ENCODE measurements at regions not wholly inside any gene's neighbourhood (a gene's known extent, or its start where the extent isn't known, plus 50 kb on each side); places are given as distances from the start of the nearest gene placed in this dataset.

DNA sequence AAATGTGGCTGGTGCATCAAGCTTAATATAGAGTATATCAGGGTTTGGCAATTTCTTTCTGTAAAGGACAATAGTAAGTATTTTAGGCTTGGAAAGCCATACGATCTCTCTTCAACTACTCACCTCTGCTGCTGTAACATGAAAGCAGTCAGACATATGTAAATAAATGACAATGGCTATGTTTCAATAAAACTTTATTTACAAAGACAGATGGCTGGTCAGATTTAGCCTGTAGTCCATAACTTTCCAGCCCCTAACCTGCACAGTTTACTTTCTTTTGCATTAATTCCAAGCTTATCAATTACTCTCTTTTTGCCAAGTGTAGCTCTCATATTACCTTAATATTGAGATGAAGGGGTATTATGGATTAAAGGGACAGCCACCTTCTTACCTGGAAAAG, 83.1 kb downstream of the LRATD1 start:
- H3K27ac ChIP-seq (ENCODE audit: insufficient read depth, low read length, poor library complexity, severe bottlenecking): no peak overlapping the region
- no peaks in the 10 kb centered on the region for H3K4me1 Mint-ChIP-seq
- no peaks in the 10 kb centered on the region for H3K27me3 ChIP-seq (ENCODE audit: control insufficient read depth, insufficient read depth, low read length)
- no peaks in the 10 kb centered on the region for H3K9me3 ChIP-seq (ENCODE audit: control insufficient read depth in 2 of 2, low read length in 2 of 2)
- DNase-seq: no peak
- no peaks in the 10 kb centered on the region for H3K4me1 ChIP-seq (ENCODE audit: control insufficient read depth, insufficient read depth, low read length, poor library complexity, severe bottlenecking)
- ATAC-seq (ENCODE audit: low read depth in 2 of 2): no peak
- H3K4me3 Mint-ChIP-seq: no peak overlapping the region
- no peak overlapping the region for H3K27ac Mint-ChIP-seq
- H3K27me3 Mint-ChIP-seq: no peaks in the 10 kb centered on the region
- no peaks in the 10 kb centered on the region for H3K36me3 ChIP-seq (ENCODE audit: control insufficient read depth, insufficient read depth, low read length)
- peaks cover 0 to 4% (median 0%) of the 10 kb centered on the region in 7 donors for H3K9me3 Mint-ChIP-seq
- H3K36me3 Mint-ChIP-seq: no peaks in the 10 kb centered on the region
- no peak overlapping the region for H3K4me3 ChIP-seq (ENCODE audit: low read depth, low read length)

DNA sequence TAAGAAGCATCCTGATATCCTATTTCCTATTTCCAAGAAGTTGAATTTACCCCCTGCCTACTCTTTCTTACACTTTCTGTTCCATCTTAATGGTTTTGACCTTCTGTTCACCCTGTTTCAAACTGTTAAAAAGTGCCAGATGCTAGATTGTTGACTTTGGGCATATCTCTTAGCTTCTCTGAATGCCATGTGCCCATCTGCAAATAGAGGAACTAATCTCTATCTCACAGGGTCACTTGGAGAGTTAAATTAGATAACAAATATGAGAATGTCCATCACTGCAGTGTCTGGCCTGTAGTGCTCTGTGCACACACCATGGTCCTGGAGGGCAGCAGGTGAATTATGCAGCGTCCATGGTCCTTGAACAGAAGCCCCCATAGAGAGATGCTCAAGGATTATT, 83.8 kb downstream of the LRATD1 start:
- H3K4me3 ChIP-seq (ENCODE audit: low read depth, low read length): no peak overlapping the region
- H3K27ac Mint-ChIP-seq: no peak overlapping the region
- no peaks in the 10 kb centered on the region for H3K27me3 ChIP-seq (ENCODE audit: control insufficient read depth, insufficient read depth, low read length)
- H3K27ac ChIP-seq (ENCODE audit: insufficient read depth, low read length, poor library complexity, severe bottlenecking): no peak overlapping the region
- H3K4me1 Mint-ChIP-seq: no peaks in the 10 kb centered on the region
- H3K9me3 Mint-ChIP-seq: peaks cover 0 to 4% (median 0%) of the 10 kb centered on the region in 7 donors
- DNase-seq: no peak
- no peak for ATAC-seq (ENCODE audit: low read depth in 2 of 2)
- H3K36me3 Mint-ChIP-seq: no peaks in the 10 kb centered on the region
- no peaks in the 10 kb centered on the region for H3K9me3 ChIP-seq (ENCODE audit: control insufficient read depth in 2 of 2, low read length in 2 of 2)
- no peaks in the 10 kb centered on the region for H3K27me3 Mint-ChIP-seq
- no peaks in the 10 kb centered on the region for H3K36me3 ChIP-seq (ENCODE audit: control insufficient read depth, insufficient read depth, low read length)
- H3K4me3 Mint-ChIP-seq: no peak overlapping the region
- no peaks in the 10 kb centered on the region for H3K4me1 ChIP-seq (ENCODE audit: control insufficient read depth, insufficient read depth, low read length, poor library complexity, severe bottlenecking)

DNA sequence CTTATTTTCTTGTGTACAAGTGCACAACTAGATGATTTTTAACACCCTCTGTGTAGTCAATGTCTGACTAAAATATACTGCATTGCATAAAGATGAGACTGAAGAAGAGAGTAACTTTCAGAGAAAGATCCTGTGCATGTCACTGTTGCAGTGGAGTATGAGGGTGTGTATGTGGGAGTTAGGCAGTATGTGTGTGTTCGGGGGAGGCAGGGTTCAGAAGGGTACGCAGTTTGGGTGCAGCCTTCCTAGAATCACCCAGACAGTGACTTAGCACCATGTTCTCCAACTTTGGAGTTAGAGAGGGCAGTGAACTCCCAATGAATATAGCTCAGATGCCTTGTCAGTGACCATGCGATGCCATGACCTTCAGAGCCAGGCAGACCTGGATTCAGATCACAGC, 84.6 kb downstream of the LRATD1 start:
- H3K36me3 Mint-ChIP-seq: no peaks in the 10 kb centered on the region
- H3K4me3 Mint-ChIP-seq: no peak overlapping the region
- Histone ChIP-seq H3K36me3 (ENCODE audit: control insufficient read depth, insufficient read depth, low read length) (no peaks in the 10 kb centered on the region), H3K4me1 (ENCODE audit: control insufficient read depth, insufficient read depth, low read length, poor library complexity, severe bottlenecking) (no peaks in the 10 kb centered on the region), H3K9me3 (ENCODE audit: control insufficient read depth in 2 of 2, low read length in 2 of 2) (no peaks in the 10 kb centered on the region), H3K27ac (ENCODE audit: insufficient read depth, low read length, poor library complexity, severe bottlenecking) (no peak overlapping the region), H3K4me3 (ENCODE audit: low read depth, low read length) (no peak overlapping the region), H3K27me3 (ENCODE audit: control insufficient read depth, insufficient read depth, low read length) (no peaks in the 10 kb centered on the region)
- DNase-seq (no peak), ATAC-seq (ENCODE audit: low read depth in 2 of 2) (no peak)
- no peaks in the 10 kb centered on the region for H3K27me3 Mint-ChIP-seq
- H3K27ac Mint-ChIP-seq: no peak overlapping the region
- H3K4me1 Mint-ChIP-seq: no peaks in the 10 kb centered on the region
- H3K9me3 Mint-ChIP-seq: peaks cover 0 to 4% (median 0%) of the 10 kb centered on the region in 7 donors

DNA sequence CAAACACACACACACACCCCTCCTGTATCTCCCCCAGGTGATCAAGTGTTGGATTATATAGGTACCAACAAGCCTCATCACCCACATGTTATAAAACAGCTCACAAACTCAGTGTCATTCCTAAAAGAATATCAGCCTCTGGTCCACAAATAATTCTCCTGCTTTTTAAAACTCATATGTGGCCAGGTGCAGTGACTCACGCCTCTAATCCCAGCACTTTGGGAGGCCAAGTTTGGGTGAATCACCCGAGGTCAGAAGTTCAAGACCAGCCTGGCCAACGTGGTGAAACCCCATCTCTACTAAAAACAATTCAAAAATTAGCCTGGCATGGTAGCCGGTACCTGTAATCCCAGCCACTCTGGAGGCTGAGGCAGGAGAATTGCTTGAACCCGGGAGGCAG, 87.8 kb downstream of the LRATD1 start:
- H3K27ac ChIP-seq (ENCODE audit: insufficient read depth, low read length, poor library complexity, severe bottlenecking): no peak overlapping the region
- no peaks in the 10 kb centered on the region for H3K9me3 ChIP-seq (ENCODE audit: control insufficient read depth in 2 of 2, low read length in 2 of 2)
- H3K27me3 ChIP-seq (ENCODE audit: control insufficient read depth, insufficient read depth, low read length): no peaks in the 10 kb centered on the region
- ATAC-seq (ENCODE audit: low read depth in 2 of 2) (no peak), DNase-seq (no peak)
- Mint-ChIP-seq H3K27me3 (no peaks in the 10 kb centered on the region), H3K9me3 (peaks cover 0 to 3% (median 0%) of the 10 kb centered on the region in 7 donors), H3K4me3 (no peak overlapping the region), H3K36me3 (no peaks in the 10 kb centered on the region), H3K27ac (no peak overlapping the region), H3K4me1 (no peaks in the 10 kb centered on the region)
- H3K4me3 ChIP-seq (ENCODE audit: low read depth, low read length): no peak overlapping the region
- no peaks in the 10 kb centered on the region for H3K36me3 ChIP-seq (ENCODE audit: control insufficient read depth, insufficient read depth, low read length)
- H3K4me1 ChIP-seq (ENCODE audit: control insufficient read depth, insufficient read depth, low read length, poor library complexity, severe bottlenecking): no peaks in the 10 kb centered on the region

DNA sequence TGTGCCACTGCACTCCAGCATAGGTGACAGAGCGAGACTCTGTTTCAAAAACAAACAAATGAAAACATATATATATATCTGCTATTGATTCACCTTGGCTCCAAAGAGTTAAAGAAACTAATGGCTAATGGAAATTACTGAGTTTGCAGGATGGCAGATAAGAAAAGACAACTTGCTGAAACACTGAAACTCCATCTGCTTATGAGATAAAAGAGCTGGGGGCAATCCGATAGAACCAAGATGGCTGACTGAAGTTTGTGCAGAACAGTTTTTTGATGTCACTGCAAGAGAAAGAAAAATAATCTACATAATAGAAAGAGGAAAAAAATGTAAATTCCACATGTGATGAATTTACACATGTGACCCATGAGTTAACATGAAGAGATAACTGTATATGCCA, 88.2 kb downstream of the LRATD1 start:
- ATAC-seq (ENCODE audit: low read depth in 2 of 2) (no peak), DNase-seq (no peak)
- H3K27ac Mint-ChIP-seq: no peak overlapping the region
- H3K36me3 ChIP-seq (ENCODE audit: control insufficient read depth, insufficient read depth, low read length): no peaks in the 10 kb centered on the region
- H3K27ac ChIP-seq (ENCODE audit: insufficient read depth, low read length, poor library complexity, severe bottlenecking): no peak overlapping the region
- no peaks in the 10 kb centered on the region for H3K4me1 Mint-ChIP-seq
- no peaks in the 10 kb centered on the region for H3K4me1 ChIP-seq (ENCODE audit: control insufficient read depth, insufficient read depth, low read length, poor library complexity, severe bottlenecking)
- H3K4me3 ChIP-seq (ENCODE audit: low read depth, low read length): no peak overlapping the region
- H3K36me3 Mint-ChIP-seq: no peaks in the 10 kb centered on the region
- peaks cover 0 to 3% (median 0%) of the 10 kb centered on the region in 7 donors for H3K9me3 Mint-ChIP-seq
- no peaks in the 10 kb centered on the region for H3K27me3 ChIP-seq (ENCODE audit: control insufficient read depth, insufficient read depth, low read length)
- no peaks in the 10 kb centered on the region for H3K27me3 Mint-ChIP-seq
- H3K9me3 ChIP-seq (ENCODE audit: control insufficient read depth in 2 of 2, low read length in 2 of 2): no peaks in the 10 kb centered on the region
- no peak overlapping the region for H3K4me3 Mint-ChIP-seq

DNA sequence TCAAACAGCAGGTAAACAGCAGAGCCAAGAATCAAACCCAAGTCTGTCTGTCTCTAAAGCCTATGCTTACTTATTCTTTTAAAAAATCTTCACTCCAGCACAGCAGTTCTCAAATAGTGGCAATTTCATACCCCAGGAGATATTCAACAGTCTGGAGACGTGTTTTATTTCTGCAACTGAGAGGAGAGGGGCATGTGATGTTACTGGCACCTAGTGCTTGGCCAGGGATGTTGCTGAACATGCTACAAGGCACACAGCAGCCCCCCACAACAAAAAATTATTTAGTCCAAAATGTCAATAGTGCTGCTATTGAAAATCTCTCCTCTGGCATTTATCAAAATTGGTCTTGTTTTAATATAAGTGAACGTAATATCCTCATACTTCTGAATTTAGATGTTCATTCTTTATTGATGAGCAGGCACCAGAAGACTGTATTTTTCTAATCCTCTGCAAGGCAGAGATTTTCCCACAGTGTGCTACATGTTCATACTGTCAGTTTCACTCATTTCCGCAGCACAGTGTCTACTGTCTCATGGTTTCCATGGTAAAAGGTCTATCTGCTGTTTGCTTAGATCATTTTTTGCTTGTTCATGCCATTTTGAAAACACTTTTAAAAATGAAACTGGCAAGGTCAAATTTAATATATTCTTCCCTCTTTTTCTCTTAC, 90.5 kb downstream of the LRATD1 start:
- H3K36me3 Mint-ChIP-seq: no peaks in the 10 kb centered on the region
- H3K27me3 ChIP-seq (ENCODE audit: control insufficient read depth, insufficient read depth, low read length): no peaks in the 10 kb centered on the region
- peaks cover 0 to 4% (median 0%) of the 10 kb centered on the region in 7 donors for H3K9me3 Mint-ChIP-seq
- no peaks in the 10 kb centered on the region for H3K4me1 Mint-ChIP-seq
- no peaks in the 10 kb centered on the region for H3K9me3 ChIP-seq (ENCODE audit: control insufficient read depth in 2 of 2, low read length in 2 of 2)
- ATAC-seq (ENCODE audit: low read depth in 2 of 2) (no peak), DNase-seq (no peak)
- H3K27ac ChIP-seq (ENCODE audit: insufficient read depth, low read length, poor library complexity, severe bottlenecking): no peak overlapping the region
- no peaks in the 10 kb centered on the region for H3K27me3 Mint-ChIP-seq
- H3K4me1 ChIP-seq (ENCODE audit: control insufficient read depth, insufficient read depth, low read length, poor library complexity, severe bottlenecking): no peaks in the 10 kb centered on the region
- H3K4me3 ChIP-seq (ENCODE audit: low read depth, low read length): no peak overlapping the region
- no peaks in the 10 kb centered on the region for H3K36me3 ChIP-seq (ENCODE audit: control insufficient read depth, insufficient read depth, low read length)
- H3K4me3 Mint-ChIP-seq: no peak overlapping the region
- H3K27ac Mint-ChIP-seq: no peak overlapping the region

DNA sequence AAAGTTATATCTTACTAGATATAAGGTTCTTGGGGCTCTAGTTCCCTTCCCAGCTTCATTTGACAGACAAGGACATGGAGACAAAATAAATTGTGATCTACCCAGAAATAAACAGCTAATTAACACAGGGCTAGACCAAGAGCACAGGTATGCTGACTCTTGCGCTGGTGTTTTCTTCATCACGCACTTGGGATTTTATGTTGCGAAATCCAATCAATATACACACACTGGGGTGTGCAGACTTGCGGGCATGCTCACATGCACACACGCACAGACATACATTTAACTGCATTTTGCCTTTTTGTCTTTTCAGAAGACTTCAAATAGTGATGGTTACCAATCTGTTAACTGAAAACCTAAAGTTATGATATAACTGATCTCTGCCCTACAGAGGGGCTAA, 91.2 kb downstream of the LRATD1 start:
- Mint-ChIP-seq H3K36me3 (no peaks in the 10 kb centered on the region), H3K4me1 (no peaks in the 10 kb centered on the region), H3K27me3 (no peaks in the 10 kb centered on the region), H3K27ac (no peak overlapping the region), H3K4me3 (no peak overlapping the region), H3K9me3 (peaks cover 0 to 4% (median 0%) of the 10 kb centered on the region in 7 donors)
- H3K36me3 ChIP-seq (ENCODE audit: control insufficient read depth, insufficient read depth, low read length): no peaks in the 10 kb centered on the region
- no peak for ATAC-seq (ENCODE audit: low read depth in 2 of 2)
- no peaks in the 10 kb centered on the region for H3K9me3 ChIP-seq (ENCODE audit: control insufficient read depth in 2 of 2, low read length in 2 of 2)
- DNase-seq: no peak
- H3K27me3 ChIP-seq (ENCODE audit: control insufficient read depth, insufficient read depth, low read length): no peaks in the 10 kb centered on the region
- H3K4me1 ChIP-seq (ENCODE audit: control insufficient read depth, insufficient read depth, low read length, poor library complexity, severe bottlenecking): no peaks in the 10 kb centered on the region
- H3K4me3 ChIP-seq (ENCODE audit: low read depth, low read length): no peak overlapping the region
- no peak overlapping the region for H3K27ac ChIP-seq (ENCODE audit: insufficient read depth, low read length, poor library complexity, severe bottlenecking)

DNA sequence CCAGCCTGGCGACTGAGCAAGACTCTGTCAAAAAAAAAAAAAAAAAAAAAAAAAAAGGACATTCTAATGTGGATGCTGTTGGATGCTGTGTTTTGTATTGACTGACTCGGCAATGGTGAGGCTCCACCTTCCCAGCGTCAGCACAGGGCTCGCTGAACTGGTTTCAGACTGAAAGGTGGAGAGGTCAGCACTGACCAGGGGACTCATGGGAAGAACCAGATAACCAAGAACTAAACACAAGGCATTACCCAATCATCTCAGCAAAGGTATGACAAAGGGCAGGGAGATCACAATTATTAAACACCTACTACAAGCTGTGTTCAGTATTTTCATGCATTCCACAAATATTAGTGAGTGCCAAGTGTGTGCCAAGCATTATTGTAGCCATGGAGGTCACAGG, 103.2 kb downstream of the LRATD1 start:
- Mint-ChIP-seq H3K4me3 (no peak overlapping the region), H3K9me3 (peaks cover 0 to 7% (median 3%) of the 10 kb centered on the region in 7 donors), H3K4me1 (no peaks in the 10 kb centered on the region), H3K36me3 (no peaks in the 10 kb centered on the region), H3K27ac (no peak overlapping the region), H3K27me3 (no peaks in the 10 kb centered on the region)
- ATAC-seq (ENCODE audit: low read depth in 2 of 2) (no peak), DNase-seq (no peak)
- no peaks in the 10 kb centered on the region for H3K4me1 ChIP-seq (ENCODE audit: control insufficient read depth, insufficient read depth, low read length, poor library complexity, severe bottlenecking)
- no peaks in the 10 kb centered on the region for H3K9me3 ChIP-seq (ENCODE audit: control insufficient read depth in 2 of 2, low read length in 2 of 2)
- no peak overlapping the region for H3K4me3 ChIP-seq (ENCODE audit: low read depth, low read length)
- H3K27me3 ChIP-seq (ENCODE audit: control insufficient read depth, insufficient read depth, low read length): no peaks in the 10 kb centered on the region
- H3K27ac ChIP-seq (ENCODE audit: insufficient read depth, low read length, poor library complexity, severe bottlenecking): no peak overlapping the region
- H3K36me3 ChIP-seq (ENCODE audit: control insufficient read depth, insufficient read depth, low read length): no peaks in the 10 kb centered on the region
